Dermis microvascular lymphatic vessel endothelial cell (primary cell): ENCODE measurements at regions not wholly inside any gene's neighbourhood (a gene's known extent, or its start where the extent isn't known, plus 50 kb on each side); places are given as distances from the start of the nearest gene placed in this dataset.

Source experiments
- DNase-seq, 2 donors: peaks; one replicate each; pipeline versions ENCODE4 v3.0.0 to v3.0.0-alpha.2; 2010; ENCODE audit warnings: low read depth in 2 of 2

DNA sequence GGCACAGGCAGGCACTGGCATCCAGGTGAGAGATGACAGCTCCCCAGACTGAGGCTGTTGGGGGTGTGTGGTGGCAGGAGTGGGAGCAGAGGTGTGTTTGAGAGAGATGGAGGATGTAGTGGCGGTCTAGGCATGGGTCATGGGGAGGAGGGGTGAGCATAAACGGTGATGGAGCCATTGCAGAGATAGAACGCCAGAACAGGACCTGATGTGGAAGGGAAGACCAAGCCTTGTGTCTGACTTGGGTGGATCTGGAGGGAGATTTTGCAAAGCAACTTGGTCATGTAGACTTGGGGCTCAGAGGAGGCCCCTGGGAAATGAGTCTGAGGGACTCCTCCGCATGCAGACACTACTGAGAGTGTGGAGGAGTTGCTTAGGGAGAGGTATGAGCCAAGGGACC, 50.0 kb upstream of the CLDN5 start:
- DNase-seq = no peak

DNA sequence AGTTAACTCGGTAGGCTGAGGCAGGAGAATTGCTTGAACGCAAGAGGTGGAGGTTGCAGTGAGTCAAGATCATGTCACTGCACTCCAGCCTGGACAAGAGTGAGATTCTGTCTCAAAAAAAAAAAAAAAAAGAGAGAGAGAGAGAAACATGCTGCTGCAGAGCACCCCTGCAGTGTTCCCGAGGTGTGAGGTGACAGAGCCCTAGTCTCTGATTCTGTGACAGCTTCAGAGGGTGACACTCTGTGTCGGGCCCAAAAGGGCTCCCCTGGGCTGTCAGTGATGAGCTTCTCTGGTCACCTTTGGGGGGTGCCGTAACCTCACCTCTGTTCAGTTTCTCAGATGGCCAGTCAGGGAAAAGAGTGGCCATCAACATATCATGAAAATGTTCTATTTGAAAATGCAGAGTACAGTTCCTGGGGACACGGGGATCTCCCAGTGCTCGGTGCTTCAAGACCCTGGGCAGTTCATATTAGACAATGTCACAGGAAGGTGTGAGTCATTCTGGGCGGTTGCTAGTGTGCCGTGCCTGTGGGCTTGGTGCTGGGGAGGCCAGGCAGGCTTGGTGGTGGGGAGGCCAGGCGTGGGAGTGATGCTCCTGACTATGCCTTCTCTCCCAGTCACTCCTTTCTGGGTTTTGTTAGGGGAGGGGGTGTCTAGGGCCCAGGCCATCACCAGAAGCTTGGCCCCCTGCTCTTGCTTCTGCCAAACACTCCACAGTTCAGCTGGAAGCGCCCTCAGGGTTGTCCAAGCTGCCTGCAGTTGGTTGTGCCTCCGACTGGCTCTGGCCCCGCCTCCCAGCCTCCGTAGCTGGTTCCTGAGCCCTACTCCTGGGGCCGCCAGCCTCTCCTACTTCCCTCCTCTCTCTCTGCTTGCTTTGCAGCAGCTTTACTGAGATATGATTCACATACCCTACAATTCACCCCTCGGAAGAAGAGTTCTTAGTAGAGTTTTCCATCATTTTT, 52.5 kb upstream of the CLDN5 start:
- peak; percentile 71 to 92 for DNase-seq

DNA sequence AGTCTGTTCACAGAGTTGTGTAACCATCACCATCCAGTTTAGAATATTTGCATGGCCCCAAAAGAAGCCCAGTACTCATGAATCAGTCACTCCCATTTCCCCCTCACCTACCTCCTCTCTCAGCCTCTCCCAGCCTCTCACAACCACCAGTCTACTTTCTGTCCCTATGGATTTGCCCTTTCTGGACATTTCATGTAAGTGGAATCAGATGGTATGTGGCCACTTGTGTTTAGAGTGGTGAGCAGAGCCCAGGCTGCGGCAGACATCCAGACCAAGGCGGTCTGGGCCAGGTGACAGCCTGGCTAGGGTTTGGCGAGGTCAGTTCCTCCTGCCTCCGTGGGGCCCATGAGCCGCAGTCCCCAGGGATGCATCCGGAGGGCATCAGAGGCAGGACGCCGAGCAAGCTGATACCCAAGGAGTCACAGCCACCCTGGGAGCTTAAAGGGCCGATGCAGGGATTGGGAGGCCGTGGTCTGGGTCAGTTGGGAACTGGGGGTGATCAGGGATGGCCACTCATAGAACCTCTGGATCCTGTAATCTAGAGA, 53.3 kb upstream of the CLDN5 start:
- DNase-seq = no peak

DNA sequence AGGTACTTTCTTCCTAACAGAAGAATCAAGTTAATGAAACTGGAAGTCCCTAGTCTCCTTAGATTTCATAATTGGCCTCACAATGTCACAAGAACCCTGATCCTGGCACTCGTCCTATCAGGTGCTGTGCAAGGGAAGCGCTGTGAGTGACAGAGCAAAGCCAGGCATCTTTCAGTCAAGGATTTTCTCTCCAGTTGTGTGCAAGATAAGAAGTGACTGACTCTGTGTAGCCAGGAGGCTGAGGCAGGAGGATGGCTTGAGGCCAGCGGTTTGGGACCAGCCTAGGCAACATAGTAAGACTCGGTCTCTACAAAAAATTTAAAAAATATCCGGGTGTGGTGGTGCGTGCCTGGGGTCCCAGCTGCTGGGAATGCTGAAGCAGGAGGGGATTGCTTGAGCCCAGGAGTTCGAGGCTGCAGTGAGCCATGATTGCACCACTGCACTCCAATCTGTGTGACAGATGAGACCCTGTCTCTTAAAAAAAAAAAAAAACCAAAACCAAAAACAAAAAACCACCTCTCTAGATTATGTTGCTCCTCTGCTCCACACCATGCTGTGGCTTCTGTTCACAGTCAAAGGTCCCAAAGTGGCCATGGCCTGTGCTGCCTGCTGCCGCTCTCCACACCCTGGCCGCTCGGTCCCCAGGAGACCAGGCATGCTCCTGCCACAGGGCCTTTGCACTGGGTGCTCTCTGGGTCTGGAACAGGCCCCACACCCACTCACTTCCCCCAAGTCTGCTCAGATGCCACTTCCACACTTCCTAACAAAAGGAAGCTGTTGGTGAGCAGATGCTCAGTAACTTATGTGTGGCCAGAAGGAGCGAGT, 54.2 kb upstream of the CLDN5 start:
- no peak for DNase-seq

DNA sequence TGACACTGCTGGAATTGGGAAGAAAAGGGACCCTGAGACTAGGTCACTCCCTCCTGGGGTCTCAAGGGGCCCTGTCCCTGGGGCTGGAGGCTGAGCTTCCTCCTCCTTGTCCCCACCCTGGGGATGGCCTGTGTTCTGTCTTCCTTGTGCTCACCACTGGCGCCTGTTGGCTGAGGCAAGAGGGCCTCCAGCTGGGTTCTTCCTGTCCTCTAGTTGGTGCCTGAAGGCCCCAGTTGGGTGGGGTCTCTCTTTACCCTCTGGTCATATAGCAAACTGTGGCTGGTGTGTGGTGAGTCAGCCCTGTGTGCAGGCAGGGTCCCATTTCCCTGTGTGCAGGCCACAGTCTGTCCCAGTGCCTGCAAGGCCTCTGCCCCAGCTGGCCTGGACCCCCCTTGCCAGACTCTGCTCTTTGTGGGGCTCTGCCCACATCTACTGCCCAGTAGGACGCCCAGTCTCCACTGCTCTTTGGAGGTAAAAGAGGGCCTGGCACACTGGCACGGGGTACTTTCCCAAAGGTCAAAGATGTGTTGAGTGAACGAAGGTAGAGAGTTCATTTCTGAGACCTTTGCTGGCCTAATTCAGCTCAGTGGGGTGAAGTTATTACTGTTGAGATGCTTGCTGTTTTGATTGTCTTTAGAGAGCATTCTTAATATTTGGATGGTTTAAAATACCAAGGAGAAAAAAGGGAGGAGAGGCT, 55.1 kb upstream of the CLDN5 start:
- DNase-seq = peak in 1 of 2 donors; percentile 47

DNA sequence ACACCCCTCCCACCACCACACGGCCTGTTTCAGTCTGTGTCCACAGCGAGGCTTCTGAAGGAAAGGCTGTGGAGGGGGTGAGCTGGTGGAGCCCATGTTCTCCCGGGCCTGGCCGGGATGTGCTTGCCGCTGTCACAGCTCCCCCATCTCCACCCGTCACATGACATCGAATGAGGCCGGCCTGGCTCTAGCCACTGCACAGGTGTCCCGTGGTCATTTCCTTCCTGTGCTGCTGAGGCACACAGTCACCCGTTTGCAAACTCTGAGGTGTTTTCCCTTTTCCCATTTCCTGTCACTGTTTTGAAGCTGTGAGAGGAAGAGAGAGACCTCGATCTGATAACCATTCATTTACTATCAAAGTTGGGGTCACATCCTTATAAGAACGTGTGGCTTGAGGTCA, 55.7 kb upstream of the CLDN5 start:
- peak; percentile 96 to 97 for DNase-seq

DNA sequence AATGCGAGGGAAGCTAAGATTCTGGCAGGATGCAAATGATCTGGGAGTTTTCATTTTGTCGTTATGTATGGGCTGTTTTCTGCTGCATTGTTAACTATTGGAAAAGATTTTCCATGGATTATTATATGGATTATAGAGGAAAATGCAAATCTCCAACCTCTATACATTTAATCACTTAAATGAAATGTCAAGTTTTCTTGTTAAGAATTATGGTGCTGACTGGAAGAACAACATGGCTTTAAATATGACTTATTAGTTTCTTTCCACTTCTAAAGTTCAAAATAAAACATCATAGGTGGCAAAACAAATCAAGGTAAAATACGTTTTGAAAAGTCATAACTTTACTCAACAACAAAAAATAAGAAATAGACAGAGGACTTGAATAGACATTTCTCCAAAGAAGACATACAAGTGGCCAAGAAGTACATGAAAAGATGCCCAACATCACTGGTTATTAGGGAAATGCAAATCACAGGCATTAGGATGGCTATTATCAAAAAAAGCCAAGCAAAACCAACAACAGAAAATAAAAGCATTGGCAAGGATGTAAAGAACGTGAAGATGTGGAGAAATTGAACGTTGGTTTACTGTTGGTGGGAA, 56.2 kb upstream of the CLDN5 start:
- DNase-seq = no peak

DNA sequence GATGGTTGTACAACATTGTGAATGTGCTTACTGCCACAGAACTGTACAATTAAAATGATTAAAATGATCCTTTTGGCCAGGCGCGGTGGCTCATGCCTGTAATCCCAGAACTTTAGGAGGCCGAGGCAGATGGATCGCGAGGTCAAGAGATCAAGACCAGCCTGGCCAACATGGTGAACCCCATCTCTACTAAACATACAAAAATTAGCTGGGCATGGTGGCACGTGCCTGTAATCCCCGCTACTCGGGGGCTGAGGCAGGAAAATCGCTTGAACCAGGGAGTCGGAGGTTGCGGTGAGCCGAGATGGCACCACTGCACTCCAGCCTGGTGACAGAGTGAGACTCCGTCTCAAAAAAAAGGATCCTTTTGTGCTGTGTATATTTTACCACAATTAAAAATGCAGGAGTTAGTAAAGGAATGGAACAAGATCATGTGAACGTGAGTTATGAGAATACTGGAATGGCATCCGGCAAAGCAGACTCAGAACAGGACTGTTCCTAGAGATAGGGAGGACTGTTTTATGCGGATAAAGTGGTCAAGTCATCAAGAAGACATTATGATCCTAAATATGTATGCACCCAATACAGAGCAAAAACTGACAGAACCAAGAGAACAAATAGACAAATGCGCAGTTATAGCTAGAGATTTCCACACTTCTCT, 58.0 kb upstream of the CLDN5 start:
- no peak for DNase-seq

DNA sequence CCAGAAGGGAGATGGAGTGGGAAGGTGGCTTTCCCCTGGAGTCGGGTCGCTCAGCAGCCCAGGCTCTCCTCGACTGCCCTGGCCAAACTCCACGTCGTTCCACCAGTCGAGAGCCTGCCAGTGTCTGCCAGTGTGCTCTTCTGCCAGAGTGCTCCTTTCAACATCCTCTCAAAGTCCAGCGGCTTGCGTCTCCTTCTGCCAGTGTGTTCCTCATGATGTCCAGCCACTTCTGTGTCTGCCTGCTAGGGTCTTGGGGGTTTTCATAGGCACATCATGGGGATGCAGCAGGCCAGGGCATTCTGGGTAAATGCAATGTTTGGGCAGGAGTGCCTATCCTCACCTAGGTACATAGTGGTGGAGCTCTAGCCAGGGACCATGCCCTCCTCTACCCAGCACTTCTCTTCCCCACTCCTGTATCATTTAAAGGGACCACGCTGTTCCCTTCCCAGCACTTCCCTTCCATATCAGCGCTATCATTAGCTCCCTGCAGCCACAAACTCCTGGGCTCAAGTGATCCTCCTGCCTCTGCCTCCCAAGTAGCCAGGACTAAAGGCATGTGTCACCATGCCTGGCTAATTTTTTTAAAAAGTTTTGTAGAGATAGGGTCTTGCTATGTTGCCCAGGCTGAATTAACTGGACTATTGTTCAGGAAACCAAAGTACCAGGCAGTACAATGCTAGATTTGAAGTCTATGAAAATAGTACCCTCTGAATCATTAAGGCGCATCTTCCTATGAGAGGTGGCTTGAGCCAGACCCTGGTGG, 62.9 kb upstream of the CLDN5 start:
- DNase-seq = no peak

DNA sequence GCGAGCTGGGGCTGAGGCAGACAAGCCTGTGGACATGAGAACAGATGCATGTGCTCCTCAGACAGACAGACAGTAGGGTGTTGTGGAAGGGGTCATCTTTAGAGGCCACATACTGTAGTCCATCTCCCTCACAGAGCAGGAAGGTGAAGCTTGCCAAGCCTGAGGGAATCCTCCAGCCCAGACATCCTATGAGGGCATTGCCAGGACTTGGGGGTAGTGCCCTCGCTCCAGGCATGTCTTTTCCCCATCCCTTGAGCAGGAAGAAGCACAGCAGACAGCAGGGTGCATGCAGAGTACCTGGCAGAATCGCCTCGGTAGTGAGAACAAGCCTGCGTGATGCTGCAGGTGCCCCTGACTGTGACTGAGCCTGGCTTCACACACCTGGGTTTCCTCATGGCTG, 66.5 kb upstream of the CLDN5 start:
- no peak for DNase-seq

DNA sequence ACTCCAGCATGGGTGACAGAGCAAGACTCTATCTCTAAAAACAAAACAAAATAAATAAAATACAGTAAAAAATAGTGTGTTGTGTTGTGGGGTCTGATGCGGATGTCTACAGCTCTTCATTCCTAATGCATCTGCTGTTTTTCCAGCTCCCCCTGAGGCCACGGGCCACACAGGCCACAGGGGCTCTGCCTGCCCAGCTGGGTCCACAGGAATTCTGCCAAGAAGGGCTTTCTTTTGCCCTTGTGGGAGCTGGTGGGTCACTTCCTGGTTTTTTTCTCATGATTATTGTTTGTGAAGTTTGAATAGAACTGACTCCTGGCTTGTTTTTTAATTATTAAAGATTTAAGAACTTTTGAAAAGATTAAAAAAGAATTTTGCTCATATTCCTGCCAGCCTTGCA, 67.4 kb upstream of the CLDN5 start:
- DNase-seq = peak in 1 of 2 donors; percentile 80

DNA sequence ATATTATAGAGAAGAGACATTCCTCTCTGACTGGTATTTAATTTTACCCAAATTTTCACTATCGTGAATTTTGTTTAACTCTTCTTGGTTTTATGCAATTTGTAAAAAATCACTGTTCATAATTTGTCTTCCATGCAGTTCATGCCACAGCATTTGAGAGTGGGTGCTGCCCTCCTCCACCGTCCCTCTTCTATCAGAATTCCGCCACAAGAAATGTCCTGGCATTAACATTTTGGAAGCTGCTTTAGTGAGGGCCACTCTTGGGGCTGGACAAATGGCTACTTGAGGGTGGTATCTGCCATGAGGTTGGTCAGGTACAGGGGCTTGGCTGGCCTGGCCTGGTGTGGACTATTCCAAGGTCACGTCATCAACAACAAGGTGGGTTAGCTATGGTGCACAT, 68.3 kb upstream of the CLDN5 start:
- no peak for DNase-seq

DNA sequence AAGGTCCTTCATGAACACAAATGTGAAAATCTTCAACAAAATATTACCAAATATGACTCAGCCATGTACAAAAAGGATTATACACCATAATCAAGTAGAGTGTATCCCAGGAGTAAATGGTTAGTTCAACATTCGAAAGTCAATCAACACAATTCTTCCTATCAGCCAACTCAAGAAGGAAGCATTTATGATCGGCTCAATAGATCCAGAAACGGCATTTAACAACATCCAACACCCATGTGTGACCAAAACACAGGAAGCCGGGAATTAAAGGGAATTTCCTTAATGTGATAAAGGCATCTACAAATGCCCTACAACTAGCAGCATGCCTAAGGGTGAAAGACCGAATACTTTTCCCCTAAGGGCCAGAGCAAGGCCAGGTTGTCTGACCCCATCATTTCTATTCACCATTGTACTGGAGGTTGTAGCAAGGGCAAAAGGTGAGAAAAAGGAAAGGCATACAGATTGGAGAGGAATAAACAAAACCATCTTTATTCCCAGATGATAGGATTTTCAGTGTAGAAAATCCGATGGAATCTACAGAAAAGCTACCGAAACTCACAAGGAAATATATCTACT, 69.9 kb upstream of the CLDN5 start:
- DNase-seq = peak in 1 of 2 donors; percentile 46

DNA sequence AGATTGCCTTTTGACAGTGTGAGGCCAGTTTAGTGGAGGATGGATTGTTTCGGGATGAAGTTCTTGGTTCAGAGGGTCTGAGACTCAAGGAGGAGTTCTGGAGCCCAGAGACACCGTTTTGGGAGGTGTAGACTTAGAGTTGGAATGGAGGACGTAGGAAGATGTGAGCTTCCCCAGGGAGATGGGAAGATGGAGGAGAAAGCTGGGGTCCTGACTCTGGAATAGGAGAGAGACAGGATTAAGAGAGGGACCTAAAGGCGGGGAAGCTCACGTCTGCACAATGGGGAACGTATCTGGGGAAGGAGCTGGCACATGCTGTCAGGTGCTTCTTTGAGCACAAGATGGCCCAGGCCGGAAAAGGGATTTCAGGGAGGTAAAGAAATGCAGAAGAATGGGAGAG, 71.3 kb upstream of the CLDN5 start:
- no peak for DNase-seq

DNA sequence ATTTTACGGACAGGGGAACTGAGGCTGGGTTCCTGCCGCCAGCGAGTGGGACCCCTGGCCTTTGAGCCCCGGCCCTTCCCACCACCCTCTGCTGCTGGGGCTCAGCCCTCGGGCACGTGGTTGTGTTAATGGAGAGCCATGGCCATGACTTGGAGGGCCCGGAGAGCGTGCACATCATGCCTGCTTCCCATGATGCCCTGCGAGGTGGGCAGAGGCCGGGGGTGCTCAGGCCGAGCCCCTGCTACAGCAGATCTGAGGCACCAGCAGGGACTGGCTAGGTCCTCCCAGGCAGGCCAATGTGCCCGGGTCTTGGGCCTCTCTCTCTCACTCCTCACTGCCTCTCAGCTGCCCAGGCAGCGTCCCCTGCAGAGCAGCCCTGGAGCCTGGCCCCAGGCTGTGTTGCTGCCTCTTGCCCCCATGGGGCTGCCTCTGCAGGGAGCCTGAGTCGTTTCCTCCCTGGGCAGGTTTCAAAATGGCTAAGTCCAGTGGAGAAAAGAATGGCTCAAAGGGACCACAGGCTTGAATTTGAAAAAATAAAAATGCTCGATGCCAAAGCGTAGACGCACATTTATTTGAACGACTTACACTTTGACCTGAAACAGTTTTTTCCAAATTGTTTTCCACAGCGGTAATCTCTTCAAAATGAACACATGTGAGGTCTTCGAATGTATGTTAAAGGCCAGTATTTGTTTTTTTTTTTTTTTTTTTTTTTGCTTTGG, 72.6 kb upstream of the CLDN5 start:
- DNase-seq = no peak

DNA sequence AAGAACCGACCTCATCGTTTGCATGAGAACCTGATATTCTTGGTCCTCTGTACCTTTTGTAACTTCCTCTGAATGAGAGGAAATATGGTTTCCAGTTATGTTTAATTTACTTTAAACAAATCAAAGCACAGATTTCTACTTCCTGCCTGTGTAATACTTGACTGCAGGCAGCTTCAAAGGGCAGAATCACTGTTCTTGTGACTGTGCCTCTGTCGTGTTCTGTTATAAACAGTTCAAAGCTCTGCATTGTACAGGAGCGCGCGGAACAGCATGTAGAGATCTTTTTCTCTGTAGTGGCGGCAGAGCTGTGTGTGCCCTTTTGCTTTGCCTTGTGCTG, 73.2 kb upstream of the CLDN5 start:
- DNase-seq = peak; percentile 67 to 89

DNA sequence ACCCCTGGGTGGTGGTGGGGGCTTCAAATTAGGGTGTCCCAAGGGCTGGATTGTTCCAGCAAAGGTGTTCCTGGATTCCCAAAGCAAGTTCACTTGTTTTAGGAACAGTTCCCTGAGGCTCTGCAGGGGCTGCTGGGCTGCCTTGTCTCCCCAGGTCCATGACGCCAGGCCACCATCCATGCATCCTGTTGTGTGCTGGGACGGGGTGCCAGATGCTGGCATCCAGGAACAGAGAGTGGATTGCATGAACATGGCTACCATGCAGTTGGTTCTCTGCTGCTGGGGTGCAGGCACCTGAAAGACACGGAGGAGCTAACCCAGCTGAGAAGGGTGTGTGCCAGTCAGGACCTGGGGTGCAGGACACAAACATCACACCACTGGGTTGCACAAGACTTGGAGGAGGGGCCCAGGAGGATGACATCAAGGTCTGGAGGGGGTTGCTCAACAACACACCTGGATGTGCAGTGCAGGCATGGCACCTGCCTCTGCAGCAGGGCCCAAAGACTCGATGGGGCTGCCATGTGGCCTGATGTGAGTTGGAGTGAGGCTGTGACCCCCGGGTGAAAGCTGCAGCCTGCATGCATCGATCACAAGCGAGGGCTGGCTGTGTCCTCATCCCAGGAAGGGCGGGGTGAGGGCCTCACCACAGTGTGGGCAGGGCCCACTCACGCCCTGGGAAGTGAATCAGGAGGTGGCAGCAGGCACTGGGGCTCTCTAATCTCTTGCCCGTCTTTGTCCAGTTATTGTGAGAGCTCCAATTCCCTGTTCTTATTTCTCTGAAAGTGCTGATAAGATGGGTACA, 74.0 kb upstream of the CLDN5 start:
- no peak for DNase-seq

DNA sequence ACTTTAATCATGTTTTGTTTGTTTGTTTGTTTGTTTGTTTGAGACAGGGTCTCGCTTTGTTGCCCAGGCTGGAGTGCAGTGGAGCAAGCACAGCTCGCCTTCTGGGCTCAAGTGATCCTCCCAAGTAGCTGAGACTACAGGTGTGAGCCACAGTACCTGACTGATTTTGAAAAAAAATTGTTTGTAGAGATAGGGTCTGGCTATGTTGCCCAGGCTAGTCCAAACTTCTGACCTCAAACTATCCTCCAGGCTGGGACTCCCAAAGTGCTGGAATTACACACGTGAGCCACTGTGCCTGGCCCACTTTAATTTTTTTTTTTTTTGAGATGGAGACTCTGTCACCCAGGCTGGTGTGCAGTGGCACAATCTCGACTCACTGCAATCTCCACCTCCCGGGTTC, 74.8 kb upstream of the CLDN5 start:
- no peak for DNase-seq
